Tibial artery (tissue), 4 donors: ENCODE measurements at regions not wholly inside any gene's neighbourhood (a gene's known extent, or its start where the extent isn't known, plus 50 kb on each side); places are given as distances from the start of the nearest gene placed in this dataset.

Experiments used
- DNase-seq, 2 donors: peaks; one replicate each; pipeline ENCODE4 v3.0.0-alpha.2; 2019
- H3K27ac ChIP-seq, 2 donors: fragments of 200-600 bp; sonication (generic) in 1 of 2; 1 replicate in 1 of 2; 2 replicates in 1 of 2; pipeline ENCODE4 v1.5.1; 2018 to 2019; ENCODE audit warnings: mild to moderate bottlenecking in 1 of 2
- H3K27me3 ChIP-seq, 2 donors: fragments of 200-600 bp; sonication (generic) in 1 of 2; one replicate each; pipeline versions ENCODE4 v1.5.1 to v1.6.0; 2016 to 2019
- H3K36me3 ChIP-seq, 3 donors: fragments of 200-600 bp; sonication (generic) in 2 of 3; one replicate each; pipeline ENCODE4 v1.5.1; 2016 to 2019; ENCODE audit warnings: mild to moderate bottlenecking in 2 of 3
- H3K4me1 ChIP-seq, 4 donors: fragments of 200-600 bp; sonication (generic) in 2 of 4; 1 replicate in 3 of 4; 2 replicates in 1 of 4; pipeline ENCODE4 v1.5.1; 2016 to 2019
- H3K4me3 ChIP-seq, 2 donors: fragments of 200-600 bp; sonication (generic) in 1 of 2; 1 replicate in 1 of 2; 2 replicates in 1 of 2; pipeline ENCODE4 v1.5.1; 2018 to 2019; ENCODE audit warnings: mild to moderate bottlenecking in 2 of 2
- H3K9me3 ChIP-seq, 3 donors: fragments of 200-600 bp; sonication (generic) in 1 of 3; one replicate each; pipeline ENCODE4 v1.5.1; 2016 to 2019
- intact Hi-C: fragments of 100-400 bp; cut with DNase I; formaldehyde crosslinking; loops from one replicate; pipeline ENCODE4 v1.15.0; 2023; ENCODE audit warnings: low total_unique reads
- TF ChIP-seq, protein P1 (sequence below), 2 experiments: fragments of 200-600 bp in 1 of 2; fragments of 450-650 bp in 1 of 2; IDR thresholded peaks; one replicate each; pipeline ENCODE4 v1.5.1; 2017 to 2019; ENCODE audit warnings: antibody characterized with exemption in 2 of 2, mild to moderate bottlenecking in 1 of 2, moderate library complexity in 1 of 2

DNA sequence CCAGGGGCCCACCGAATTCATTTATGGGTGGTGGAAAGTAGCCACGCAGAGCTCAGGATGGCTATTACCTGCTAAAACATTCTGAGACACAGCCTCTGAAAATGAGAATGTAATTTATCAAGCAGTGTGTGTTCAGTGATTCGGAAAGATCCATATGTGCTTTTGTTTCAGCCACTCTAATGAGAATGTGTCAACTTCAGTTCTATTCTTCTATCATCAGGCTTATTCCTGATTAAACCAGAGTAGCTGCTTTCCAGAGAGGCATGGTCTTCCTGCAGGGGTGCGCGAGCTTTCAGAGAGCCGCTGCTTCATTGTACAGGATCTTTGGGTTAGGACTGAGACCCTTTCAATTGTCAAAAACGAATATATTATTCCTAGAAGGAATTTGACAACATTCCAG is 167.6 kb downstream of the OTUD1 start:
- Histone ChIP-seq H3K27ac (no peak overlapping the region), H3K4me3 (no peak overlapping the region), H3K27me3 (no peaks in the 10 kb centered on the region), H3K4me1 (no peaks in the 10 kb centered on the region), H3K9me3 (no peaks in the 10 kb centered on the region), H3K36me3 (no peaks in the 10 kb centered on the region)
- intact Hi-C loops, result no loop called here
- TF ChIP-seq, protein P1, sequence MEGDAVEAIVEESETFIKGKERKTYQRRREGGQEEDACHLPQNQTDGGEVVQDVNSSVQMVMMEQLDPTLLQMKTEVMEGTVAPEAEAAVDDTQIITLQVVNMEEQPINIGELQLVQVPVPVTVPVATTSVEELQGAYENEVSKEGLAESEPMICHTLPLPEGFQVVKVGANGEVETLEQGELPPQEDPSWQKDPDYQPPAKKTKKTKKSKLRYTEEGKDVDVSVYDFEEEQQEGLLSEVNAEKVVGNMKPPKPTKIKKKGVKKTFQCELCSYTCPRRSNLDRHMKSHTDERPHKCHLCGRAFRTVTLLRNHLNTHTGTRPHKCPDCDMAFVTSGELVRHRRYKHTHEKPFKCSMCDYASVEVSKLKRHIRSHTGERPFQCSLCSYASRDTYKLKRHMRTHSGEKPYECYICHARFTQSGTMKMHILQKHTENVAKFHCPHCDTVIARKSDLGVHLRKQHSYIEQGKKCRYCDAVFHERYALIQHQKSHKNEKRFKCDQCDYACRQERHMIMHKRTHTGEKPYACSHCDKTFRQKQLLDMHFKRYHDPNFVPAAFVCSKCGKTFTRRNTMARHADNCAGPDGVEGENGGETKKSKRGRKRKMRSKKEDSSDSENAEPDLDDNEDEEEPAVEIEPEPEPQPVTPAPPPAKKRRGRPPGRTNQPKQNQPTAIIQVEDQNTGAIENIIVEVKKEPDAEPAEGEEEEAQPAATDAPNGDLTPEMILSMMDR (IDR thresholded peaks at IDR 0.05), result no peak
- DNase-seq, result no peak

DNA sequence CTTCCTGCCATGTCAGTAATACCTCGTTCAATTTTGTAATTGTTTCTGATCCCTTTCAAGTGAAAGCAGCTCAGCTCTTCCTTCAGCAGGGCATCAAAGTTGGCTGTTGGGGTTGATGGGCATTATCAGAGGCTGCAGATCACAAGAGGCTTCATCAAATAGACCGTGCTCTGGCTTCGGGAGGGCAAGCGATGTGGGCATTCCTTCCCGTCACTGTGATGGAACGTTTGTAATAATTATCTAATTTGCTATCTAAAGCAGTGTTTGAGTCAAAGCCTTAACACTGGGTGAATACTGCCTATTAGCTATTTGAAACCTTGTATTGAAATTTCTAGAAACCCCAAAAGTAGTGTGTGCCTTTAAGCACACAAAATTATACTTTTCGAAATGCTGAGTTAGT is 170.1 kb downstream of the OTUD1 start:
- Histone ChIP-seq H3K27ac (no peak overlapping the region), H3K4me1 (no peaks in the 10 kb centered on the region), H3K36me3 (no peaks in the 10 kb centered on the region), H3K27me3 (no peaks in the 10 kb centered on the region), H3K4me3 (no peak overlapping the region), H3K9me3 (no peaks in the 10 kb centered on the region)
- TF ChIP-seq, protein P1 (IDR thresholded peaks at IDR 0.05), result no peak
- intact Hi-C loops, result no loop called here
- DNase-seq, result no peak

DNA sequence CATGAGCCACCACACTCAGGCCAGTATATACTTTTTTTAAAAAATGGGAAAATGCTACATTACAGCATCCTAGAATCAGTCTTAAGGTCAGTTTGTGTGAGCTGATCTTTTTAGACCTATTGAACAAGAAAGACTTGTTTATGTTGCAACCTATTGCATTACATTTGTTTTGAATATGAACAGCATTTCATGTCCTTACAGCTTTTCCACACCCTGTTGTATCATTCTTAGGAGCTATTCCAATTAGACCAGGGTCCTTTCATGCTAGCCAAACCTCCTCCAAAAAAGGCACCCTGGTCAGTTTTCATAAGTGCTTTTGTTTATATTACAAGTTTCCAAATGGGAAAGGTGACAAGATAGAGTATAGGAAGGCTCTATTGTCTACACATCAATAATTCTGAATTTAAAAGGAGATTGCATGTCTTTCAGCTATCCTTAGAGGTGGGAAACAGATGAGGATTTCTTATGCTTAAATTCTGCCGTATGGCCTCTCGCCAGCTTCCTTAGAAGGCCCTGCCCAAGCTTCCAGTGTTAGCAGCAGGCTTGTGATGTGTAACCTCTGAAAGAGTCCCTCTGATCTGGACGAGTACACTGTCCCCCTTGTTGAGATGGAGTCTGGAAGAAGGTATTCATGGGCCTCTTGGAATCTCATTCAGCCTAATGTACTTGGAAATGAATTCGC is 171.9 kb downstream of the OTUD1 start:
- H3K36me3 ChIP-seq, result no peaks in the 10 kb centered on the region
- TF ChIP-seq, protein P1 (IDR thresholded peaks at IDR 0.05), result no peak
- H3K4me1 ChIP-seq, result no peaks in the 10 kb centered on the region
- H3K27me3 ChIP-seq, result no peaks in the 10 kb centered on the region
- H3K9me3 ChIP-seq, result no peaks in the 10 kb centered on the region
- no peak for DNase-seq
- H3K4me3 ChIP-seq, result no peak overlapping the region
- H3K27ac ChIP-seq, result no peak overlapping the region
- intact Hi-C loops, result no loop called here

DNA sequence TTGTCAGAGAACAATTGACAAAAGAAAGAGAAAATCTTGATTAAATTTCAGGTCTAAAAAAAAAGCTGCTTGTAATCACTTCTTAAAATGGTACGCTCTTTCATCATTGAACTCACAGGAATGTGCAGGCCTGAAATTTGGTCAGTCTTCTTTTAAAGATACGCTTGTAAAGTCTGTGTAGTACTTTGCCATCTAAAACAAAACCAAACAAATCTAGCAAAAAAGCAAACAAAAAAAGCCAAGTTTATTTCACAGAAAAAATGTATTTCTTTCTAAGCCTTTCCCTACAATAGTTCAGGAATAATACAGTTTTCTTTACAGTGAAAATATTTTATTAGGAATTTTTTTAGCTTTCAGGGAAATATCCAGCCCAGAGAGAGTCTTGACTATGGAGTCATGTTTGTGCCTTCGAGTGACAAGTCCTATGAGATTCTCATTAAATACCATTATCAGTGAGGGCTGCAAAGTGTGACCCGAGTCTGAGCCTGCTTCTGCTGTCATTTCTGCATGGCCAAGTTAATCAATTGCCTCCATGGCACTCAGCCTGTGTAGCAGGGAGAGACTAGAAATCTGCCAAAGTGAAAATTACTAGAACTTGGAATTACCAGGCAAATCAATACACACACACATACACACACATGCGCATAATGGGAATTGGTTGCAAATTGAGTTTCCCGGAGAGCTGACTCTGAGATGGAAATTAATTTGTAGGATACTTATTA is 172.6 kb downstream of the OTUD1 start:
- Histone ChIP-seq H3K9me3 (no peaks in the 10 kb centered on the region), H3K27me3 (no peaks in the 10 kb centered on the region), H3K27ac (no peak overlapping the region), H3K36me3 (no peaks in the 10 kb centered on the region), H3K4me1 (no peaks in the 10 kb centered on the region), H3K4me3 (no peak overlapping the region)
- DNase-seq, result no peak
- intact Hi-C loops, result no loop called here
- TF ChIP-seq, protein P1 (IDR thresholded peaks at IDR 0.05), result no peak

DNA sequence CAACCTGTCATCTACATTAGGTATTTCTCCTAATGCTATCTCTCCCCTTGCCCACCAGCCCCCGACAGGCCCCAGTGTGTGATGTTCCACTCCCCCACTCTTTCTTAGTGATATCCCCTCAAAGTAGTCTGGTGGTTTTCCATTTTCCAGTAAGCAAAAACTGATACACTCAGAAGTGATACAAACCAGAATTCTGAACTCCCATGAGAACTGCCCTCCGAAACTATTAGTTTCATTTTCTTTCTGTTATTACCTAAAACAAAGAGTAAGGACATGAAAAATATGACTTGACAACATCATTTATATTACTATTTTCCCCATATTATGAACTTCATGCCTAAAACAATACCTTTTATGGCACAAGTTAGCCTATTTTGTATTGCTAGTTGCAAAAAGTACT is 175.0 kb downstream of the OTUD1 start:
- TF ChIP-seq, protein P1 (IDR thresholded peaks at IDR 0.05), result no peak
- no peaks in the 10 kb centered on the region for H3K36me3 ChIP-seq
- H3K27ac ChIP-seq, result no peak overlapping the region

More for the DNA sequence above, 175.0 kb downstream of the OTUD1 start:
- H3K4me3 ChIP-seq, result no peak overlapping the region
- H3K27me3 ChIP-seq, result no peaks in the 10 kb centered on the region
- no peak for DNase-seq
- H3K4me1 ChIP-seq, result no peaks in the 10 kb centered on the region
- intact Hi-C loops, result no loop called here
- H3K9me3 ChIP-seq, result no peaks in the 10 kb centered on the region
